ENCODE measurements at regions not wholly inside any gene's neighbourhood (a gene's known extent, or its start where the extent isn't known, plus 50 kb on each side); places are given as distances from the start of the nearest gene placed in this dataset.
A peak's percentile ranks its signal among the peaks of the same experiment; 100 is the strongest.

DNA sequence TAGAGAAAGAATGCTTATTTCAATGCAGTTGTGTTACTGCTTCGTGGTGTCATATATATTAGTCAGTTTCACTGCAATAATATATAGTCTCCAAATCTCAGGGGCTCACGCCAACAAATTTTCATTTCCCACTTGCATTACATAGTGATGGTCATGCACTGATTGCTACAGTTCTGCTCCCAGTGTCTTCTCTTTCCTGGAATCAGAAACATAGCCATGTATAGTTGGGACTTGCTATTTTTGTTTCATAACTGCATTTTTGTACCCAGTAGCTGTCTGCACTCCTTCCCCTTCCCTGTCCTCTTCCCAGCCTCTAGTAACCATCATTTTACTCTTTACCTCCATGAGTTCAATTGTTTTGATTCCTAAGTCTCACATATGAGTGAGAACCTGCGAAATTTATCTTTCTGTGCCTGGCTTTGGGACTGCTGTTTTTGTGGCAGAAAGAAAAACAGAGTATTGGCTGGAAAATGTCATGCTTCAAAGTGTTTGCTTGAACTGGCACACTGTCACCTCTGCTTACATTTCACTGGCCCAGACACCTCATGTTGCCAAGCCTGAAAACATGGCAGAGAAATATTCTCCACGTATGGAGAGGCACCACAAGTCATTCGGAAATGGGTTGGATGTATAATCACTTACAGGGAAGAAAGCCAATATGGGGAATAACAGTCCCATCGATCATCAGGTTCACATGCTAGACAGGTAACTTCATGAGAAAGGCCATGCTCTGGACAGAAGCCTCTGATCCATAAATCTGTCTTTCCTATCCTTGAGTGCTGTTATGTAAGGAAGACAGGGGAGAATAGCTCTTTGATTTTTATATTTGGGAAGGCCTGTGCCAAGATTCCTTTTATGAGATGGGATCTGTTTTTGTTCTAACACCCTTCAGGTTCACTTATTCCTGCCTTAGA, 60.4 kb upstream of the BACH1 start:
- no peak overlapping the region for H3K27ac ChIP-seq
- no peak overlapping the region for H3K4me3 ChIP-seq
- no peaks in the 10 kb centered on the region for H3K9me3 ChIP-seq
- ATAC-seq (peak; percentile 54 to 71), DNase-seq (no peak)
- intact Hi-C loops (cut with DNase I), result no loop called here
- TF ChIP-seq, protein P1, sequence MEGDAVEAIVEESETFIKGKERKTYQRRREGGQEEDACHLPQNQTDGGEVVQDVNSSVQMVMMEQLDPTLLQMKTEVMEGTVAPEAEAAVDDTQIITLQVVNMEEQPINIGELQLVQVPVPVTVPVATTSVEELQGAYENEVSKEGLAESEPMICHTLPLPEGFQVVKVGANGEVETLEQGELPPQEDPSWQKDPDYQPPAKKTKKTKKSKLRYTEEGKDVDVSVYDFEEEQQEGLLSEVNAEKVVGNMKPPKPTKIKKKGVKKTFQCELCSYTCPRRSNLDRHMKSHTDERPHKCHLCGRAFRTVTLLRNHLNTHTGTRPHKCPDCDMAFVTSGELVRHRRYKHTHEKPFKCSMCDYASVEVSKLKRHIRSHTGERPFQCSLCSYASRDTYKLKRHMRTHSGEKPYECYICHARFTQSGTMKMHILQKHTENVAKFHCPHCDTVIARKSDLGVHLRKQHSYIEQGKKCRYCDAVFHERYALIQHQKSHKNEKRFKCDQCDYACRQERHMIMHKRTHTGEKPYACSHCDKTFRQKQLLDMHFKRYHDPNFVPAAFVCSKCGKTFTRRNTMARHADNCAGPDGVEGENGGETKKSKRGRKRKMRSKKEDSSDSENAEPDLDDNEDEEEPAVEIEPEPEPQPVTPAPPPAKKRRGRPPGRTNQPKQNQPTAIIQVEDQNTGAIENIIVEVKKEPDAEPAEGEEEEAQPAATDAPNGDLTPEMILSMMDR (IDR thresholded peaks at IDR 0.05), result no peak
- H3K36me3 ChIP-seq, result no peaks in the 10 kb centered on the region
- peaks cover 43% of the 10 kb centered on the region for H3K4me1 ChIP-seq
- no peaks in the 10 kb centered on the region for H3K27me3 ChIP-seq (ENCODE audit: low read depth)

DNA sequence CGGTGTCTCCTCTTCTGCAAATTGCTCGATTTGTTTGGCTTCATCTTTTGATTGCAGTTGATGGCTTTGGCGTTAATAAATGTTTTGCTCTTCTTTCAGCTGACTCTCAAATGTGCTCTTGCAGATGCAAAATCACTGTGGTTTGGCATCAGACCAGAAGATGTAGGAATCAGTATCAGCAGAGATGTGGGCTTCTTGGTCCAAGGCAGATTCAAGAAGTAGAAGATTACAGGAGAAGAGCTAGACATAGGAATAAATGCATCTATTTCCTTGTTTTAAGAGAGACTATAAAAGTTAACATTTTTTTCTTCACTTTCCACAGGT, 59.8 kb upstream of the BACH1 start:
- intact Hi-C loops (cut with DNase I), result no loop called here
- Histone ChIP-seq H3K9me3 (no peaks in the 10 kb centered on the region), H3K27me3 (ENCODE audit: low read depth) (no peaks in the 10 kb centered on the region), H3K4me1 (peaks cover 43% of the 10 kb centered on the region), H3K27ac (no peak overlapping the region), H3K36me3 (no peaks in the 10 kb centered on the region), H3K4me3 (no peak overlapping the region)
- ATAC-seq (peak; percentile 46 to 66), DNase-seq (no peak)
- TF ChIP-seq, protein P1 (IDR thresholded peaks at IDR 0.05), result no peak

DNA sequence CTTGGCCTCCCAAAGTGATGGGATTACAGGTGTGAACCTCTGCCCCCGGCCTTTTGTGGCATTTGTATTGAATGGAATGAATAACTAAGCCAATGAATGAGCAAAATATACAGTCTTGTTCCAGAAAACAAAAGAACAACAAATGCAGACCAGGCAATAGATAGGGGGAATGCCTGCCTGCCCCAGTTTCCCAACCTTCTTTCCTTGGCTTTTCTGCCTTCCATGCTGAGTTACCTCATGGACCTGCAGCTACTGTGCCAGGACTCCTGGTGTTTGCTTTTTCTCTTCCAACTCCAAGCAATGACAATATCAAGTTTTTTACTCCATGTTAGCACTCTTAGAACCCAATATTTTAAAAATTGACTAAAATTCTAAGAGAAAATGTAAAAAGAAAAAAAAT, 58.6 kb upstream of the BACH1 start:
- H3K4me1 ChIP-seq, result peaks cover 42% of the 10 kb centered on the region
- TF ChIP-seq, protein P1 (IDR thresholded peaks at IDR 0.05), result no peak
- DNase-seq, result no peak
- H3K27me3 ChIP-seq (ENCODE audit: low read depth), result no peaks in the 10 kb centered on the region
- H3K4me3 ChIP-seq, result no peak overlapping the region
- H3K27ac ChIP-seq, result no peak overlapping the region
- H3K9me3 ChIP-seq, result no peaks in the 10 kb centered on the region
- intact Hi-C loops (cut with DNase I), result no loop called here
- ATAC-seq, result no peak
- H3K36me3 ChIP-seq, result no peaks in the 10 kb centered on the region

DNA sequence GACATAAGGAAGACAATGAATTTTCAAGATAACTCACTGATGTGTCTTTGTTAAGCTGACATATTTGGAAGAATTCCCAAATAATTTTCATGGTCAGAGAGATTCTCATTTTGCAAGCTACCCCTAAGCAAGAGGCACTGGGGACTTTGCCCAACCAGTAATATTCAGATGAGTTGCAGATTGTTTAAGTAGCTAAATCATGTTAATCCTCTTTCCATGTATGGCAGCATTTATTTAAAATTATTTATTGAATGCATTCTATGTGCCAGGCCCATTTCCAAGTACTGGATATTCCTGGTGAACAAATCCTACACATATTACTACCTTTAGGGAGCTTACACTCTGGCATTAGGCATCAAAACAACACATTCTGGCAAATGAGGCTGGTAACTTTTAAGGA, 56.5 kb upstream of the BACH1 start:
- H3K27me3 ChIP-seq (ENCODE audit: low read depth), result no peaks in the 10 kb centered on the region

DNA sequence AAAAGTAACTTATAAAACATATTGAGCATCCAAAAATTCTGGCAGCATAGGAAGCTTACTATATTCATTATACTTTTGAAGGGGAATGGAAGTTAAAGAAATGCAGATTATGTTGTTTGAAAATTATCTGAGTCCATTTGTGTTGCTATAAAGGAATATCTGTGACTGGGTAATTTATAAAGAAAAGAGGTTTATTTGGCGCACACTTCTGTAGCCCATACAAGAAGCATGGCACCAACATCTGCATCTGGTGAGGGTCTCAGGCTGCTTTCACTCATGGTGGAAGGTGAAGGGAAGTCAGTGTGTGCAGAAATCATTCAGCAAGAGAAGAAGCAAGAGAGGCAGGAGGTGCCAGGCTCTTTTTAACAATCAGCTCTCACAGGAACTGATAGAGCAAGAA, 55.5 kb upstream of the BACH1 start:
- no peak overlapping the region for H3K4me3 ChIP-seq
- no peak for ATAC-seq
- TF ChIP-seq, protein P1 (IDR thresholded peaks at IDR 0.05), result no peak
- no peak overlapping the region for H3K27ac ChIP-seq
- H3K9me3 ChIP-seq, result no peaks in the 10 kb centered on the region
- peaks cover 13% of the 10 kb centered on the region for H3K4me1 ChIP-seq
- no peaks in the 10 kb centered on the region for H3K27me3 ChIP-seq (ENCODE audit: low read depth)
- DNase-seq, result no peak
- intact Hi-C loops (cut with DNase I), result no loop called here
- no peaks in the 10 kb centered on the region for H3K36me3 ChIP-seq

More for the DNA sequence above, 56.5 kb upstream of the BACH1 start:
- DNase-seq (no peak), ATAC-seq (no peak)
- Histone ChIP-seq H3K36me3 (no peaks in the 10 kb centered on the region), H3K9me3 (no peaks in the 10 kb centered on the region), H3K27ac (no peak overlapping the region), H3K4me1 (peaks cover 23% of the 10 kb centered on the region), H3K4me3 (no peak overlapping the region)
- TF ChIP-seq, protein P1 (IDR thresholded peaks at IDR 0.05), result no peak
- intact Hi-C loops (cut with DNase I), result no loop called here
